ENCODE measurements at regions not wholly inside any gene's neighbourhood (a gene's known extent, or its start where the extent isn't known, plus 50 kb on each side); places are given as distances from the start of the nearest gene placed in this dataset.

DNA sequence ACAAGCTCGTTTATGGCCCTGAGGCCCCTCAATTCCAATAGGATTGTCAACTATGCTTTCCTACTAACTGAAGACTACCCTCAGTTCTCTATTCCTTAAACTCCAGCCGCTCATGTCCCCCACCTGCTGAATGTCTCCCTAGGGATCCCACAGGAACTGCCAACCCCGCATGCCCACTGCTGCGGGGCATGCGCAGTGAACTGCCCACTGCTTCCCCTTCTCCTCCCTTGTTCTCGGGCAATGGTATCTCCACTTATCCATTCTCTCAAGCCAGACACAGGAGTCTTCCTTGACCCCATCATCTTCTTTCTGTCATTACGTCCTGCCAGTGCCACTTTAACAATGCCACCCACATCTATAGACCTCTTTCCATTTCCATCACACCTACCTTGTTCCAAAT is 90.0 kb downstream of the FGF18 start:
- no peaks in the 10 kb centered on the region for H3K27me3 ChIP-seq (ENCODE audit: low read depth)
- in situ Hi-C loops (cut with MboI; ENCODE audit: low sequenced_read_pairs): no loop called here
- DNase-seq (ENCODE audit: low spot score in 2 of 2): no peak
- no peaks in the 10 kb centered on the region for H3K9me3 ChIP-seq
- no peaks in the 10 kb centered on the region for H3K36me3 ChIP-seq (replicated peaks)
- H3K4me1 ChIP-seq: no peaks in the 10 kb centered on the region
- no peak overlapping the region for H3K4me3 ChIP-seq

DNA sequence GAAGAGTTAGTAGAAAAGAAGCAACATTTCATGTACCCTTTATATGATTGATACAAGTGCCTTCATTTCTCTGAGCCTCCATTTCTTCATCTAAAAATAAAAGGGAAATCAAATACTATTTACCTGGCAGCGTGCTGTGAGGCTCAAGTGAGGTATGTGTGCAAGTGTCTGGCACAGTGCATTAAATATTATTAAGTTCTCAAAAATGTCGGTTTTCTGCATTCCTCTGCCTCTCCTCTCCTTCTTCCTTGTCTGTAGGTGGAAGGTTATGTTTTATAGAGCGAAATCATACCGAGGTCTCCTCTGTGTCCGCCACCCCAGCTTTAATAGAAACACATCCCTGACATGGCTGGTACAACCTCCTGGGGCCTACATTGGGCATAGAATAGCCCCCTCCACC is 93.0 kb downstream of the FGF18 start:
- no peaks in the 10 kb centered on the region for H3K4me1 ChIP-seq
- no peaks in the 10 kb centered on the region for H3K27me3 ChIP-seq (ENCODE audit: low read depth)
- no peaks in the 10 kb centered on the region for H3K9me3 ChIP-seq
- no peak for DNase-seq (ENCODE audit: low spot score in 2 of 2)
- H3K4me3 ChIP-seq: no peak overlapping the region
- no peaks in the 10 kb centered on the region for H3K36me3 ChIP-seq (replicated peaks)
- in situ Hi-C loops (cut with MboI; ENCODE audit: low sequenced_read_pairs): no loop called here

DNA sequence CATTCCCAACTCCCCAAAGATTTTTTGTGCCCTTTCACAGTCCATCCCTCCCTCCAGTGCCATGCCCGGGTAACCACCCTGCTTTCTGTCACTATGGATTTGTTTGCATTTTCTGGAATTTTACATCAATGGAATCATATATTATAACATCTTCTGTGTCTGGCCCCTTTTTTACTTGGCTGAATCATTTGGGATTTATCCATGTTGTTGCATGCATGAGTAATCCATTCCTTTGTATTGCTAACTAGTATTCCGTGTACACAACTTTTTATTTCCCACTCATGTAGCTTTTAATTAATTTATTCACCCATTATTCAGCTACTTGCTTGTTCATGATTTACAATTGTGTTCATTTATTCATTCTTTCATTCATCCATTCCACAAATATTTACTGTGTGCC is 94.1 kb downstream of the FGF18 start:
- no peak for DNase-seq (ENCODE audit: low spot score in 2 of 2)
- Histone ChIP-seq H3K4me1 (no peaks in the 10 kb centered on the region), H3K27me3 (ENCODE audit: low read depth) (no peaks in the 10 kb centered on the region), H3K9me3 (no peaks in the 10 kb centered on the region), H3K36me3 (replicated peaks) (no peaks in the 10 kb centered on the region), H3K4me3 (no peak overlapping the region)
- in situ Hi-C loops (cut with MboI; ENCODE audit: low sequenced_read_pairs): no loop called here

DNA sequence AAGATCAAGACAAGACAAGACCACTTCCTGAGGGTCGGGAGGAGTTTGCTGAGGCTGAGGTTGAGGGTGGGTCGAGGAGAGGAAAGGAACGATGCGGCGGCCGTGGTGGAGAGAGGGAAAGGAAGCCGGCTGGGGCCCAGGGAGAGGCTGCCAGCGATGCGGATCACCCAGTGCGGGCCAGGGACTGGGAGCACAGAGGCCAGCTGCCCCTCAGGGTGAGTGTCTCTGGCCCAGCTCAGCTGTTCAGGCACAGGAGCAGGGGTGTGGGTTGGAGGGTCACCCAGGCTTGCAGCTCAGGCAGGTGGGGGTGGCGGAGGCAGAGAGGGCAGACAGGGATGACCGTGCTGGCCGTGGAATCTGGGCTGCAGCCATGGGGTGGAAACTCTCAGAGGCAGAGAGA is 99.5 kb downstream of the FGF18 start:
- Histone ChIP-seq H3K27me3 (ENCODE audit: low read depth) (no peaks in the 10 kb centered on the region), H3K4me1 (no peaks in the 10 kb centered on the region), H3K36me3 (replicated peaks) (no peaks in the 10 kb centered on the region), H3K9me3 (no peaks in the 10 kb centered on the region), H3K4me3 (no peak overlapping the region)
- no peak for DNase-seq (ENCODE audit: low spot score in 2 of 2)
- in situ Hi-C loops (cut with MboI; ENCODE audit: low sequenced_read_pairs): no loop called here

DNA sequence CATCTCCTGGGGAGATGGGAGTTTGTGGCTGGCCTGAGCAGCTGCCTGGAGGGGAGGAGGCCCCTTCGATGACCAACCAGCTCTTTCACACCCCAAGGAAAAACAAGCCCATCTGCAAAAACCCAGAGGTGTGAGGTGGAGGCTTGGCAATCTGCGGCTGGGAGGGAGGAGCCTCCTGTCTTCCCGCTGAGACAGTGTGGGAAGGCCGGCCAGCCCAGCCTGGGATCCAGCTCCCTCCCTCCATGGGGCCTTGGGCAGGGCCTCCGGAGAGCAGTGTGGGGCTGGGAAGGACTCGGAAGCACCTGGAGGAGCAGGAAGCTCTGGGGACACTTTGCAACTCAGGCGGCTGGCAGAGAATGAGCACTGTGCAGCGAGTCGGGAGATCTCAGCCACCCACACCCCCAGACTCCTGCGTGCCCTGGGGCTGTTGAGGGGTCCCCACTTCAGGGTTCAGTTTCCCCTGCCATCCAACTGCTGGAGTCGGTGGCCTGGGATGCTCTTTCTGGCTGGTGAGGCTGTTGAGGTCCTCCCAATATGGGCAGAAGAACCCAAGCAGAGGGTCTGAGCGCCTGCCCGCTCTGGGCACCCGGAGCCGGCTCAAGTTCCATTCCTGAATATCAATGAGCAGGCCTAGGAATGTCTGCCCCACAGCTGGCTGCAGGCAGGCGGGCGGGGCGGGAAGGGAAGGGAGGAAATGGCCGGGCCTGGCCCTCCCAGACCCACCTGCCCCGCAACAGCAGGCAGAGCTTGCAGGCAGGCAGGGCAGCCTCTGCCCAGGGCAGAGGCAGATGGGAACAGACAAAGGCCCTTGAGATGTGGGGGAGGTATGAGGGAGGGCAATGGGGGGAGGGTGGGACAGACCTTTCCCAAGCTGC is 101.1 kb downstream of the FGF18 start:
- Histone ChIP-seq H3K36me3 (replicated peaks) (no peaks in the 10 kb centered on the region), H3K27me3 (ENCODE audit: low read depth) (no peaks in the 10 kb centered on the region), H3K4me1 (no peaks in the 10 kb centered on the region), H3K4me3 (no peak overlapping the region), H3K9me3 (no peaks in the 10 kb centered on the region)
- in situ Hi-C loops (cut with MboI; ENCODE audit: low sequenced_read_pairs): no loop called here
- no peak for DNase-seq (ENCODE audit: low spot score in 2 of 2)

DNA sequence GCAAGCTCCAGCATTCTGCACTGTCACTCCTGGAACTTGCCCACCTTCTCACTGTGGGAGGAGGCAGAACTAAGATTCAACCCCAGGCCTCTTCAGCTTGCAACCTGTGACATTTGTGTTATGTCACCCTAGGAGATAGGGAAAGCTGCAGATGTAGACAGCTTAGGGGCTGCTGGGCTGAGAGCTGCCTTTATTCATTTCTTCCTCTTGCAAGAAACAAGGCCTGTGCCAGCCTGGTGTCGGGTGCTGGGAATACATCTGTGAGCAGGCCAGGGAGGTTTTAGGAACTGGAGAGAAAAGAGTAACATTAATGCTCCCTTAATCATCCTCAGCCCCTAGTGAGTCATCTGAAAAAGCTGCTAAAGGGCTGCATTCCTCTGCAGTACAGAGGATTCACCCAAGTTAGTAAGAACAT is 101.8 kb downstream of the FGF18 start:
- no peak for DNase-seq (ENCODE audit: low spot score in 2 of 2)
- no peaks in the 10 kb centered on the region for H3K36me3 ChIP-seq (replicated peaks)
- no peaks in the 10 kb centered on the region for H3K4me1 ChIP-seq
- H3K9me3 ChIP-seq: no peaks in the 10 kb centered on the region
- no peak overlapping the region for H3K4me3 ChIP-seq
- H3K27me3 ChIP-seq (ENCODE audit: low read depth): no peaks in the 10 kb centered on the region
- in situ Hi-C loops (cut with MboI; ENCODE audit: low sequenced_read_pairs): no loop called here

DNA sequence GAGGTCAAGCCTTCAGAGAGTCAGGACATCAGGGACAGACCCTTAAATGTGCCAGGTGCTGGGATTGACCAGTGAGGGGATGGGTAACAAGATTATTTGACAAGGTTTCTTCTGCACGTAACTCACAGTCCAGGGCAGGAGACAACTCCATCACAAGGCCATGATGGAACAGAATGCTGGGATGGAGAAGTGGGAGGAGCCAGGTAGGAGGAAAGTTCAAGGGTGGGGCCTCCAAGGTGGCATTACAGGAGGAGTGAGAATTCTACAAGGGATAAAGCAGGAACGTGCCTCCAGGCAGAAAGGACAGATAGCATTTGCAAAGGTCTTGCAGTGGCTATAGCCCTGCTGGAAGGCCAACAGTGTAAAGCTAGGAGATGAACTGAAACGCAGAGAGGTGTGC is 102.2 kb downstream of the FGF18 start:
- no peak for DNase-seq (ENCODE audit: low spot score in 2 of 2)
- Histone ChIP-seq H3K4me1 (no peaks in the 10 kb centered on the region), H3K9me3 (no peaks in the 10 kb centered on the region), H3K36me3 (replicated peaks) (no peaks in the 10 kb centered on the region), H3K4me3 (no peak overlapping the region), H3K27me3 (ENCODE audit: low read depth) (no peaks in the 10 kb centered on the region)
- in situ Hi-C loops (cut with MboI; ENCODE audit: low sequenced_read_pairs): no loop called here

DNA sequence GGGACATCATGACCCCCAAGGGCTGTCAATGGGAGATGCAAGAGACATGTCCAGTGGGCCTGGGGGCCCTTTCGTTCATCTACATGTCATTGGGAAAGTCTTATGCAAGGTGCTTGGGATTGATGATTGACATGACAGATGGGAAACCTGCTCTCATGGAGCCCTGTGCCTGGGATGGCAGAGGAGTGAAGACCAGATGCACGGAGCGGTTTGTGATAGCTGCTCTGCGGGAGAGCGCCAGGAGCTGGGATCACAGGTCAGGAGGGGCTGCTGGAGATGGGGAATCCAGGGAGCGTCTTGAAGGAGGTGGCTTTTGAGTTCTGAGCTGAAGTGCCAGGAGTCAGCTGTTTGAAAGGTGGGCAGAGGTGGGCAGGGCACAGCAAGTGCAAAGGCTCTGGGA is 104.3 kb downstream of the FGF18 start:
- H3K36me3 ChIP-seq (replicated peaks): no peaks in the 10 kb centered on the region
- no peak overlapping the region for H3K4me3 ChIP-seq
- no peak for DNase-seq (ENCODE audit: low spot score in 2 of 2)
- in situ Hi-C loops (cut with MboI; ENCODE audit: low sequenced_read_pairs): no loop called here
- no peaks in the 10 kb centered on the region for H3K4me1 ChIP-seq
- H3K9me3 ChIP-seq: no peaks in the 10 kb centered on the region
- no peaks in the 10 kb centered on the region for H3K27me3 ChIP-seq (ENCODE audit: low read depth)

DNA sequence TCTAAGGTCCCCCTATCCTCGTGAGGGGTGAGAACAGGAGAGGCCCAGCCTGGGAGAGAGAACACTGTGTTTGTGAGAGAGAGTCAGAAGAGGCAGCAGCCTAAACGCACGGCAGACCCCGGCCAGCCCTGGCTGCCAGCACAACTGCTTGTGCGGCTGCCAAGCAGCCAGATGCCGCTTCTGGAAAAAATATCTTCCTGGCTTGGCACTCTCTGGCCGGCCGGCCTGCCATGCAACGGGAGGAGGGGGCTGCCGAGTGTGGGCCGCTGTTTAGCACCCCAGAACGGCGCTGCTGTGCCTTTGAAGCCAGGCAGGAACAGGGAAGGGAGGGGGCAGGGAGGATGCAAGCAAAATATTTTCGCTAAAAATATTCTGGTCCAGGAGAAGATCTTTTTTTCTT is 105.0 kb downstream of the FGF18 start:
- H3K4me3 ChIP-seq: no peak overlapping the region
- DNase-seq (ENCODE audit: low spot score in 2 of 2): no peak
- H3K36me3 ChIP-seq (replicated peaks): no peaks in the 10 kb centered on the region
- H3K4me1 ChIP-seq: no peaks in the 10 kb centered on the region
- in situ Hi-C loops (cut with MboI; ENCODE audit: low sequenced_read_pairs): no loop called here
- H3K27me3 ChIP-seq (ENCODE audit: low read depth): no peaks in the 10 kb centered on the region
- no peaks in the 10 kb centered on the region for H3K9me3 ChIP-seq

DNA sequence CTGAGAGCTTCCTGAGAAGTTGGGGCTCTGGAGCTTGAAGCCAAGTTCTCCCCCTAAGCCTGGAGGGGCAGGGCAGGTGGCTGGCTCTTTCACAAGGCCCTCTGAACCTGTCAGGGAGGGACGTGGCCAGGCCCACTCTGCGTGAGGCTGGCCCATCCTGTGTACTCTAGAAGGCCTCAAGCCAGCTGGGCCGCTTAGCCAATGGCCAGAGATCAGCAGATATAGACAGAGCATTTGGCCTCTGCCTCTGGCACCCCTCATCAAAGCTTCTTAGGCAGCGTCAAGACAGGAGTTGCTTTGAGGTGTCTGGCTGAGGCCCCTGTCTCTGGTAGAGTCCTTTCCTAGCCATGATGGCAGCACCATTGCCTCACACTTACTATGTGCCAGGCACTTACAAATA is 105.6 kb downstream of the FGF18 start:
- no peaks in the 10 kb centered on the region for H3K4me1 ChIP-seq
- no peaks in the 10 kb centered on the region for H3K36me3 ChIP-seq (replicated peaks)
- H3K4me3 ChIP-seq: no peak overlapping the region
- no peaks in the 10 kb centered on the region for H3K9me3 ChIP-seq
- no peak for DNase-seq (ENCODE audit: low spot score in 2 of 2)
- no peaks in the 10 kb centered on the region for H3K27me3 ChIP-seq (ENCODE audit: low read depth)
- in situ Hi-C loops (cut with MboI; ENCODE audit: low sequenced_read_pairs): no loop called here

DNA sequence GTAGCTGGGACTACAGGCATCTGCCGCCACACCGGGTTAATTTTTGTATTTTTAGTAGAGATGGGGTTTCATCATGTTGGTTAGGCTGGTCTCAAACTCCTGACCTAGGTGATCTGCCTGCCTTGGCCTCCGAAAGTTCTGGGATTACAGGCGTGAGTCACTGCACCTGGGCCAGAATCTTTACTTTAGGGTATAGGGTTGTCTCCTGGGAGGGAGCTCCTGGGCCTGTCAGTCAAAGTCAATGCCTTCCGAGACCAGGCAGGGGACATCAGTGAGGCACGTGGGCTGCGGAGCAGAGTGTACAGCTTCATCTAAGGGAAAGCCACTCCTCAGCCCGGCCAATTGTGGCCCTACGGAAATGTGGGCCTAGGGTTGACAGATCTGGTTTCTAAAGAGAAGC is 108.6 kb downstream of the FGF18 start:
- DNase-seq (ENCODE audit: low spot score in 2 of 2): no peak
- no peaks in the 10 kb centered on the region for H3K9me3 ChIP-seq
- in situ Hi-C loops (cut with MboI; ENCODE audit: low sequenced_read_pairs): no loop called here
- H3K4me1 ChIP-seq: no peaks in the 10 kb centered on the region
- peaks cover 12% of the 10 kb centered on the region; the same call in 1 of the 2 replicates for H3K27me3 ChIP-seq (ENCODE audit: low read depth)
- H3K4me3 ChIP-seq: no peak overlapping the region
- H3K36me3 ChIP-seq (replicated peaks): no peaks in the 10 kb centered on the region

DNA sequence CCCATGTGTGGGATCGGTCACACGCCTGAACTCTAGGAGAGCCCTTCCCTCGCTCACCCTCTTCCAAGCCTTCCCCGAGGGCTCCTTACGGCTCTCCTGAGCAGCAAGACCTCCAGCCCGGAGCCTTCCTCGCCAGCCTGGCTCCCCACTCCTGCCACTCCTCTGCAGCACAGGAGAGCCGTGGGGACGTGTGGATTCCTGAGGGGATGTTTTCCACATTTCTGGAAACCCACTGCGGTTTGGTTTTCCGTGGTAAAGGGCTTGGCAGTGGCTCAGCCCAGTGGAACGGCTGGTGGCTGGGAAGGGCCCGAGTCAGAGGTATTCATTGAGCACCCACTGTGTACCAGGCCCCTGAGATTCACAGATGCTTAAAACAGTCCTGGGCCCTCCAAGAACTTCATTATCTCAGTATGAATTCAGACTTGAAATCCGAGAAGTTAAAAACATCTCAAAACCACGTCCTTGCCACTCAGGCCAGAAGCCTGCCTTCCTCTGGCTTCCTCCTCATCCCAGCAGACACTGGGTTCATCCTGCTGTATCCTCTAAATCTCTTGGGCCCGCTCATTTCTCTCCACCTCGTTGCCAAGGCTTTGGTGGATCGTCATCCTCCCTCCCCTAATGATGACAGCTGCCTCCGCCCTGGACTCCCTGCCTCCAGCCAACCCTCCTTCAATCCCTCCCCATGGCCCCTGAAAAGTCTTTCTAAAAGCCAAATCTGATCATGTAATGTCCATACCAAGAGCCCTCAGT is 109.6 kb downstream of the FGF18 start:
- no peaks in the 10 kb centered on the region for H3K9me3 ChIP-seq
- in situ Hi-C loops (cut with MboI; ENCODE audit: low sequenced_read_pairs): no loop called here
- H3K36me3 ChIP-seq (replicated peaks): no peaks in the 10 kb centered on the region
- no peak for DNase-seq (ENCODE audit: low spot score in 2 of 2)
- no peaks in the 10 kb centered on the region for H3K4me1 ChIP-seq
- no peak overlapping the region for H3K4me3 ChIP-seq
- peaks cover 13% of the 10 kb centered on the region; the same call in 1 of the 2 replicates for H3K27me3 ChIP-seq (ENCODE audit: low read depth)

DNA sequence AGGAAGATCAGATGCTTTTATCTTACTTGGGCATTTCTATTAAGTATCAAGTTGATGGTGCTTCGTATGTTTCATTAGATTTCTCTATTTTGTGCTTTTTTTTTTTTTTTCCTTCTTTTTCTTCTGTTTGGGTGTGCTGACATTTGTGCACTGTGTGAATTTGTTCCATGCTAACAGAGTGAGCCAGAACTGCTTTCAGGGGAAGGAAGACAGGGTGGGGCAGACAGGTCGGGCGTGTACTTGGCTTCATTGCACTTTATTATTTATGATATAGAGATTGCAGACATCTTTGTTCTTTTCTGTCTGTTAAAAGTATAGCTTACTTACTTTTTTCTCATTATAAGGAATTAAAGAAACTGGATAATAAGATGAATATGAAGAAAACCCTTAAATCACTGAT is 112.2 kb downstream of the FGF18 start:
- Histone ChIP-seq H3K4me3 (no peak overlapping the region), H3K4me1 (no peaks in the 10 kb centered on the region), H3K27me3 (ENCODE audit: low read depth) (peaks cover 13% of the 10 kb centered on the region; the same call in 1 of the 2 replicates), H3K36me3 (replicated peaks) (no peaks in the 10 kb centered on the region), H3K9me3 (no peaks in the 10 kb centered on the region)
- in situ Hi-C loops (cut with MboI; ENCODE audit: low sequenced_read_pairs): no loop called here
- no peak for DNase-seq (ENCODE audit: low spot score in 2 of 2)

DNA sequence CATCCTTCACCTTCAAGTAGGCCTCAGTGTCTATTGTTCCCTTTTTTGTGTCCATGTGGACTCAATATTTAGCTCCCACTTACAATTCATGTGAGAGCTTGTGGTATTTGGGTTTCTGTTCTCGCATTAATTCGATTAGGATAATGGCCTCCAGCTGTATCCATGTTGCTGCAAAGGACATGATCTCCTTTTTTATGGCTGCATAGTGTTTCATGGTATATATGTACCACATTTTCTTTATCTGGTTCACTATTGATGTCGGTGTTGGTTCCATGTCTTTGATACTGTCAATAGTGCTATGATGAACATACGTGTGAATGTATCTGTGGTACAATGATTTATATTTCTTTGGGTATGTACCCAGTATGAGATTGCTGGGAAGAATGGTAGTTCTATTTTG is 113.7 kb downstream of the FGF18 start:
- no peaks in the 10 kb centered on the region for H3K9me3 ChIP-seq
- no peak for DNase-seq (ENCODE audit: low spot score in 2 of 2)
- peaks cover 13% of the 10 kb centered on the region; the same call in 1 of the 2 replicates for H3K27me3 ChIP-seq (ENCODE audit: low read depth)
- H3K4me3 ChIP-seq: no peak overlapping the region
- in situ Hi-C loops (cut with MboI; ENCODE audit: low sequenced_read_pairs): no loop called here
- no peaks in the 10 kb centered on the region for H3K4me1 ChIP-seq
- no peaks in the 10 kb centered on the region for H3K36me3 ChIP-seq (replicated peaks)

Measured in HAP-1 (cell line).